Smooth muscle cell (in vitro differentiated cells): ENCODE measurements at regions not wholly inside any gene's neighbourhood (a gene's known extent, or its start where the extent isn't known, plus 50 kb on each side); places are given as distances from the start of the nearest gene placed in this dataset.

Experiments
- DNase-seq: peaks from one replicate; lab custom pipeline; 2025; ENCODE audit not compliant: unreplicated experiment; lab: John Stamatoyannopoulos, UW
- H2AFZ ChIP-seq: fragments of 200-600 bp; sonication (generic); 2 replicates; pipeline ENCODE4 v1.6.0; 2016; ENCODE audit warnings: antibody characterized with exemption, low read depth, mild to moderate bottlenecking
- H3F3A ChIP-seq: fragments of 200-600 bp; sonication (generic); 2 replicates; pipeline ENCODE4 v1.6.0; 2017; ENCODE audit warnings: antibody characterized with exemption, low read depth
- H3K27ac ChIP-seq: fragments of 200-600 bp; sonication (generic); 2 replicates; pipeline ENCODE4 v1.5.1; 2016; ENCODE audit warnings: low read depth, mild to moderate bottlenecking
- H3K27me3 ChIP-seq: fragments of 200-600 bp; sonication (generic); 2 replicates; pipeline ENCODE4 v1.6.1; 2016; ENCODE audit warnings: low read depth, mild to moderate bottlenecking
- H3K36me3 ChIP-seq: fragments of 200-600 bp; sonication (generic); 2 replicates; pipeline ENCODE4 v1.5.1; 2016; ENCODE audit warnings: low read depth
- H3K4me1 ChIP-seq: fragments of 200-600 bp; sonication (generic); 2 replicates; pipeline ENCODE4 v1.5.1; 2016; ENCODE audit warnings: low read depth
- H3K4me2 ChIP-seq: fragments of 200-600 bp; sonication (generic); 2 replicates; pipeline ENCODE4 v1.6.0; 2016; ENCODE audit warnings: mild to moderate bottlenecking
- H3K4me3 ChIP-seq: fragments of 200-600 bp; sonication (generic); 2 replicates; pipeline ENCODE4 v1.5.1; 2016; ENCODE audit warnings: mild to moderate bottlenecking
- H3K79me2 ChIP-seq: fragments of 200-600 bp; sonication (generic); 2 replicates; pipeline ENCODE4 v1.6.0; 2016; ENCODE audit warnings: low read depth, mild to moderate bottlenecking
- H3K9ac ChIP-seq: fragments of 200-600 bp; sonication (generic); 2 replicates; pipeline ENCODE4 v1.6.0; 2016; ENCODE audit warnings: low read depth
- H3K9me3 ChIP-seq: fragments of 200-600 bp; sonication (generic); replicated peaks from 2 replicates; pipeline ENCODE4 v1.5.1; 2016; ENCODE audit warnings: low read depth
- H4K20me1 ChIP-seq: fragments of 200-600 bp; sonication (generic); 2 replicates; pipeline ENCODE4 v1.6.0; 2016; ENCODE audit warnings: low read depth
- WGBS: methylation state at CpG from one replicate; pipeline ENCODE4 v1.1.7; 2016; ENCODE audit warnings: low lambda C conversion rate; 5-methylcytosine and 5-hydroxymethylcytosine counted together
- TF ChIP-seq, protein P1 (sequence below): fragments of 200-600 bp; sonication (generic); IDR thresholded peaks from 2 replicates; pipeline ENCODE4 v1.5.1; 2017; ENCODE audit warnings: borderline replicate concordance, mild to moderate bottlenecking, antibody characterized with exemption; ENCODE audit not compliant: insufficient read depth, poor library complexity, severe bottlenecking

DNA sequence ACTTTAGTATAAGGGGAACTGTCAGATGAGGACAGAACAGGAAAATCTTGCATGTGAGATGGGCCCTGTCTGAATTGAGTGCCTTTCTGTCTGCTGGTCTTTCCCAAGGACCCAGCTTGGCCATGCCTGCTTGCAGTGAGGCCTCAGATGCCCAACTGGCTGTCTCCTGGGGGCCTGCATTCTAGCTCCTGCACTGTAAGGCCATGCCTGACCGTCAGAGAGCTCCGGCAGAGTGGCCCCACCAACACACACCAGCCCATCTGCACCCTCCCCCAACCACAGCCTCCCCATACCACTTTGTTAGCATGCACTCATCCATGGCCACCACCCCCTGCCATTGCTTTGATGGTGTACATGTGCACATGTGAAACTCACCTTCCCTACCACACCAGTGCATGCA is 190.4 kb upstream of the RPRM start:
- no peak overlapping the region for H3K4me3 ChIP-seq
- H3K4me2 ChIP-seq, result no peak overlapping the region
- WGBS, result 100% methylated on average over 1 of the region's 2 CpGs
- no peak overlapping the region for H3K27ac ChIP-seq
- H2AFZ ChIP-seq, result no peak overlapping the region
- TF ChIP-seq, protein P1, sequence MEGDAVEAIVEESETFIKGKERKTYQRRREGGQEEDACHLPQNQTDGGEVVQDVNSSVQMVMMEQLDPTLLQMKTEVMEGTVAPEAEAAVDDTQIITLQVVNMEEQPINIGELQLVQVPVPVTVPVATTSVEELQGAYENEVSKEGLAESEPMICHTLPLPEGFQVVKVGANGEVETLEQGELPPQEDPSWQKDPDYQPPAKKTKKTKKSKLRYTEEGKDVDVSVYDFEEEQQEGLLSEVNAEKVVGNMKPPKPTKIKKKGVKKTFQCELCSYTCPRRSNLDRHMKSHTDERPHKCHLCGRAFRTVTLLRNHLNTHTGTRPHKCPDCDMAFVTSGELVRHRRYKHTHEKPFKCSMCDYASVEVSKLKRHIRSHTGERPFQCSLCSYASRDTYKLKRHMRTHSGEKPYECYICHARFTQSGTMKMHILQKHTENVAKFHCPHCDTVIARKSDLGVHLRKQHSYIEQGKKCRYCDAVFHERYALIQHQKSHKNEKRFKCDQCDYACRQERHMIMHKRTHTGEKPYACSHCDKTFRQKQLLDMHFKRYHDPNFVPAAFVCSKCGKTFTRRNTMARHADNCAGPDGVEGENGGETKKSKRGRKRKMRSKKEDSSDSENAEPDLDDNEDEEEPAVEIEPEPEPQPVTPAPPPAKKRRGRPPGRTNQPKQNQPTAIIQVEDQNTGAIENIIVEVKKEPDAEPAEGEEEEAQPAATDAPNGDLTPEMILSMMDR, result no peak
- DNase-seq, result no peak
- H3F3A ChIP-seq, result no peaks in the 10 kb centered on the region
- no peaks in the 10 kb centered on the region for H3K4me1 ChIP-seq
- H4K20me1 ChIP-seq, result no peaks in the 10 kb centered on the region
- H3K9me3 ChIP-seq, result no peaks in the 10 kb centered on the region
- no peak overlapping the region for H3K9ac ChIP-seq
- no peaks in the 10 kb centered on the region for H3K36me3 ChIP-seq
- no peaks in the 10 kb centered on the region for H3K79me2 ChIP-seq
- no peaks in the 10 kb centered on the region for H3K27me3 ChIP-seq

GRCh38 chr2:153710128-153710527 is 161.6 kb upstream of the GALNT13 start:
- WGBS, result 91% methylated on average over 6 of the region's 6 CpGs
- H3K9me3 ChIP-seq, result no peaks in the 10 kb centered on the region
- DNase-seq, result no peak
- H3K9ac ChIP-seq, result no peak overlapping the region
- no peak overlapping the region for H2AFZ ChIP-seq
- no peaks in the 10 kb centered on the region for H3F3A ChIP-seq
- H3K4me1 ChIP-seq, result no peaks in the 10 kb centered on the region
- H4K20me1 ChIP-seq, result no peaks in the 10 kb centered on the region
- no peaks in the 10 kb centered on the region for H3K36me3 ChIP-seq
- H3K79me2 ChIP-seq, result no peaks in the 10 kb centered on the region
- H3K27ac ChIP-seq, result no peak overlapping the region
- no peak overlapping the region for H3K4me2 ChIP-seq
- TF ChIP-seq, protein P1, result no peak
- no peaks in the 10 kb centered on the region for H3K27me3 ChIP-seq
- no peak overlapping the region for H3K4me3 ChIP-seq

GRCh38 chr2:153715218-153715850 is 156.4 kb upstream of the GALNT13 start:
- TF ChIP-seq, protein P1, result no peak
- H3K27me3 ChIP-seq, result no peaks in the 10 kb centered on the region
- no peak overlapping the region for H3K4me3 ChIP-seq

DNA sequence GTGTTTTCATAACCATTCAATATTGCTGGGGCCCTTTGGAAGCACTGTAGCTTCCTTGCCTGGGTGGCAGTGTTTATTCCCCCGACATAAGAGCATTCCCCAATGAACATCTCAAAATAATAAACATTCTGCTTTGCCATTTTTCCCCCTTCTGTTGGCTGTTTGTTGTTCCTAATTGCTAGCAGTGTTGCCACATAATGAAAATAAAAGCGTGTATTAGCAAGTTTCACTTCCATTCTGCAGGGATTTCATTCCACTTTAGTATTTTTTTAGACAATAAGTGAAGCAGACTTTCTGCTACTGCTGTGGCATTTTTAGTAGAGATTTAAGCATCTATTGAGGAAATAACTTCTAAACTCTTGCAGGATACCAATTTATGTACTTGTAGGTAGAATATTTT is 154.7 kb upstream of the GALNT13 start:
- WGBS, result 93% methylated on average over 2 of the region's 2 CpGs
- Histone ChIP-seq H4K20me1 (no peaks in the 10 kb centered on the region), H3K36me3 (no peaks in the 10 kb centered on the region), H3K27me3 (no peaks in the 10 kb centered on the region), H3K9ac (no peak overlapping the region), H3K4me3 (no peak overlapping the region), H3K4me2 (no peak overlapping the region), H3K27ac (no peak overlapping the region), H3K4me1 (no peaks in the 10 kb centered on the region), H3K9me3 (no peaks in the 10 kb centered on the region), H2AFZ (no peak overlapping the region), H3F3A (no peaks in the 10 kb centered on the region), H3K79me2 (no peaks in the 10 kb centered on the region)
- TF ChIP-seq, protein P1, result no peak
- DNase-seq, result no peak

More at GRCh38 chr2:153715218-153715850, 156.4 kb upstream of the GALNT13 start:
- Histone ChIP-seq H3K79me2 (no peaks in the 10 kb centered on the region), H3K9me3 (no peaks in the 10 kb centered on the region), H2AFZ (no peak overlapping the region), H3K9ac (no peak overlapping the region), H3F3A (no peaks in the 10 kb centered on the region), H3K27ac (no peak overlapping the region), H3K4me1 (no peaks in the 10 kb centered on the region), H4K20me1 (no peaks in the 10 kb centered on the region), H3K36me3 (no peaks in the 10 kb centered on the region), H3K4me2 (no peak overlapping the region)
- DNase-seq, result no peak
- WGBS, result 79% methylated on average over 2 of the region's 2 CpGs
